Nephron (organoid): ENCODE measurements at regions not wholly inside any gene's neighbourhood (a gene's known extent, or its start where the extent isn't known, plus 50 kb on each side); places are given as distances from the start of the nearest gene placed in this dataset.

ENCODE experiments used
- H3K27ac Mint-ChIP-seq, 3 experiments: 2 replicates each; pipeline ENCODE4 v1.8.0; 2020; ENCODE audit warnings: mixed read lengths in 3 of 3, mild to moderate bottlenecking in 2 of 3, moderate library complexity in 1 of 3
- H3K27me3 Mint-ChIP-seq: 2 replicates; pipeline ENCODE4 v1.8.0; 2021; ENCODE audit warnings: low read depth, mild to moderate bottlenecking, moderate library complexity, mixed read lengths
- H3K36me3 Mint-ChIP-seq: 2 replicates; pipeline ENCODE4 v1.8.0; 2020; ENCODE audit warnings: low read depth, mixed read lengths
- H3K4me1 Mint-ChIP-seq: 2 replicates; pipeline ENCODE4 v1.8.0; 2020; ENCODE audit warnings: mixed read lengths
- H3K4me3 Mint-ChIP-seq, 3 experiments: 2 replicates each; pipeline ENCODE4 v1.8.0; 2020; ENCODE audit warnings: mild to moderate bottlenecking in 3 of 3, mixed read lengths in 3 of 3, moderate library complexity in 2 of 3
- H3K9me3 Mint-ChIP-seq: 2 replicates; pipeline ENCODE4 v1.8.0; 2020; ENCODE audit warnings: mixed read lengths
- TF ChIP-seq, protein P1 (sequence below), 3 experiments: fragments of 200-600 bp; sonication (generic); IDR thresholded peaks; one replicate each; pipeline ENCODE4 v1.5.0; 2021; ENCODE audit warnings: antibody characterized with exemption in 3 of 3; ENCODE audit not compliant: unreplicated experiment in 3 of 3

DNA sequence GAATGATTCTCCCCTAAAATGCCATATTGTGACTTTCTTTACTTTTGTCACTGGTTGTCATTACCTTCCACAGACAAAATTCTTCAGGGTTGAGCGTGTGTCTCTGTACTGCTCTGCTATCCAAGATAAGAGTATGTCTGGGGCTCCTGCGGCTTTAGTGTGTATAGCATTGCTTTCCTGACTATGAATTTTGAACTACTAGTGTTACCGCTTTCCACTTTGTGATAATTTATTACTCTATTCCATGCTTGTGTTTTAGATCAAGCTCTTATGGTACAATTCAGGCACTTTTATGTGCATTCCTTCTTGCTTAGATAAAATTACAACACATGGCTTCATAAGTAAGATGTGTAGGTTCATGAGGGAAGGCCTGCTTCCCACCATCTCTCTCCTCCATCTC is 51.5 kb upstream of the MEF2C start:
- TF ChIP-seq, protein P1, sequence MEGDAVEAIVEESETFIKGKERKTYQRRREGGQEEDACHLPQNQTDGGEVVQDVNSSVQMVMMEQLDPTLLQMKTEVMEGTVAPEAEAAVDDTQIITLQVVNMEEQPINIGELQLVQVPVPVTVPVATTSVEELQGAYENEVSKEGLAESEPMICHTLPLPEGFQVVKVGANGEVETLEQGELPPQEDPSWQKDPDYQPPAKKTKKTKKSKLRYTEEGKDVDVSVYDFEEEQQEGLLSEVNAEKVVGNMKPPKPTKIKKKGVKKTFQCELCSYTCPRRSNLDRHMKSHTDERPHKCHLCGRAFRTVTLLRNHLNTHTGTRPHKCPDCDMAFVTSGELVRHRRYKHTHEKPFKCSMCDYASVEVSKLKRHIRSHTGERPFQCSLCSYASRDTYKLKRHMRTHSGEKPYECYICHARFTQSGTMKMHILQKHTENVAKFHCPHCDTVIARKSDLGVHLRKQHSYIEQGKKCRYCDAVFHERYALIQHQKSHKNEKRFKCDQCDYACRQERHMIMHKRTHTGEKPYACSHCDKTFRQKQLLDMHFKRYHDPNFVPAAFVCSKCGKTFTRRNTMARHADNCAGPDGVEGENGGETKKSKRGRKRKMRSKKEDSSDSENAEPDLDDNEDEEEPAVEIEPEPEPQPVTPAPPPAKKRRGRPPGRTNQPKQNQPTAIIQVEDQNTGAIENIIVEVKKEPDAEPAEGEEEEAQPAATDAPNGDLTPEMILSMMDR (IDR thresholded peaks at IDR 0.05; ENCODE audit: unreplicated experiment in 3 of 3): no peak
- Mint-ChIP-seq H3K27me3 (peaks cover 4% of the 10 kb centered on the region), H3K9me3 (no peaks in the 10 kb centered on the region), H3K27ac (no peak overlapping the region), H3K4me1 (peaks cover 24% of the 10 kb centered on the region), H3K36me3 (no peaks in the 10 kb centered on the region), H3K4me3 (no peak overlapping the region)
